Bronchial epithelial cell (primary cell): ENCODE measurements at regions not wholly inside any gene's neighbourhood (a gene's known extent, or its start where the extent isn't known, plus 50 kb on each side); places are given as distances from the start of the nearest gene placed in this dataset.

ENCODE experiments used
- DNase-seq: peaks from one replicate; pipeline ENCODE4 v3.0.0-alpha.2; 2010; ENCODE audit warnings: low read depth
- FAIRE-seq: peaks from 2 replicates; lab custom pipeline; 2011; peaks lifted over from hg19 to GRCh38; lab: Jason Lieb, UNC
- H3K27me3 ChIP-seq: 2 replicates; pipeline ENCODE4 v1.5.1; 2011; ENCODE audit warnings: low read length; ENCODE audit not compliant: control insufficient read depth, insufficient read depth
- H3K36me3 ChIP-seq: 2 replicates; pipeline ENCODE4 v1.5.1; 2011; ENCODE audit warnings: low read length; ENCODE audit not compliant: control insufficient read depth, insufficient read depth
- H3K4me3 ChIP-seq: 2 replicates; pipeline ENCODE4 v1.5.1; 2011; ENCODE audit warnings: mild to moderate bottlenecking, low read depth, low read length, control low read depth
- CTCF ChIP-seq: IDR thresholded peaks from 2 replicates; pipeline ENCODE4 v1.5.1; 2011; ENCODE audit warnings: mild to moderate bottlenecking, moderate library complexity, low read length, control low read depth, inconsistent platforms; ENCODE audit not compliant: insufficient read depth, severe bottlenecking

GRCh38 chr3:25113891-25114290, 314.2 kb upstream of the RARB start:
- FAIRE-seq (peak; percentile 32), DNase-seq (peak; percentile 18)
- Histone ChIP-seq H3K27me3 (no peaks in the 10 kb centered on the region), H3K36me3 (no peaks in the 10 kb centered on the region), H3K4me3 (no peak overlapping the region)
- TF ChIP-seq CTCF: no peak

GRCh38 chr3:25114532-25114931, 313.5 kb upstream of the RARB start:
- no peaks in the 10 kb centered on the region for H3K36me3 ChIP-seq
- H3K27me3 ChIP-seq: no peaks in the 10 kb centered on the region
- no peak for TF ChIP-seq CTCF
- FAIRE-seq (no peak), DNase-seq (no peak)
- H3K4me3 ChIP-seq: no peak overlapping the region

GRCh38 chr3:25117005-25117593, 311.0 kb upstream of the RARB start:
- no peak for DNase-seq
- Histone ChIP-seq H3K27me3 (no peaks in the 10 kb centered on the region), H3K4me3 (no peak overlapping the region), H3K36me3 (no peaks in the 10 kb centered on the region)
- TF ChIP-seq CTCF: no peak
- no peak for FAIRE-seq

- H3K4me3 ChIP-seq: no peak overlapping the region
- DNase-seq: no peak
- TF ChIP-seq CTCF: no peak
- H3K36me3 ChIP-seq: no peaks in the 10 kb centered on the region
- H3K27me3 ChIP-seq: no peaks in the 10 kb centered on the region
- FAIRE-seq: no peak
Observed at GRCh38 chr3:25119682-25120081, 308.4 kb upstream of the RARB start.

- H3K36me3 ChIP-seq: no peaks in the 10 kb centered on the region
- no peaks in the 10 kb centered on the region for H3K27me3 ChIP-seq
- no peak overlapping the region for H3K4me3 ChIP-seq
- TF ChIP-seq CTCF: no peak
- FAIRE-seq: no peak
- no peak for DNase-seq
Observed at GRCh38 chr3:25120665-25121064, 307.4 kb upstream of the RARB start.

- TF ChIP-seq CTCF: no peak
- FAIRE-seq (no peak), DNase-seq (no peak)
- no peak overlapping the region for H3K4me3 ChIP-seq
- H3K36me3 ChIP-seq: no peaks in the 10 kb centered on the region
- H3K27me3 ChIP-seq: no peaks in the 10 kb centered on the region
Observed at GRCh38 chr3:25125201-25125600, 302.9 kb upstream of the RARB start.
